OCI-LY3 (cell line): ENCODE measurements at regions not wholly inside any gene's neighbourhood (a gene's known extent, or its start where the extent isn't known, plus 50 kb on each side); places are given as distances from the start of the nearest gene placed in this dataset.

Source experiments
- H2AFZ ChIP-seq: fragments of 200-600, 300-600 bp; shearing (Covaris generic); 2 replicates; pipeline ENCODE4 v1.6.0; 2014; ENCODE audit warnings: antibody characterized with exemption, low read depth, low read length
- H3K27ac ChIP-seq: fragments of 200-600, 300-600 bp; sonication (generic); 2 replicates; pipeline ENCODE4 v1.5.1; 2014; ENCODE audit warnings: mild to moderate bottlenecking, low read length, moderate library complexity, mixed read lengths
- H3K27me3 ChIP-seq: fragments of 200-600, 300-600 bp; sonication (generic); 2 replicates; pipeline ENCODE4 v1.6.1; 2014; ENCODE audit warnings: low read depth, low read length, mixed read lengths
- H3K36me3 ChIP-seq: fragments of 200-600, 300-600 bp; sonication (generic); replicated peaks from 2 replicates; pipeline ENCODE3; 2014; ENCODE audit warnings: low read depth, low read length, mixed read lengths
- H3K4me1 ChIP-seq: fragments of 300-600, 200-600 bp; sonication (generic); 2 replicates; pipeline ENCODE4 v1.6.1; 2014; ENCODE audit warnings: low read length, mixed read lengths
- H3K4me2 ChIP-seq: fragments of 200-600, 300-600 bp; sonication (generic); 2 replicates; pipeline ENCODE4 v1.6.1; 2014; ENCODE audit warnings: low read length, mixed read lengths
- H3K4me3 ChIP-seq: fragments of 300-600, 200-600 bp; sonication (generic); 2 replicates; pipeline ENCODE4 v1.5.1; 2014; ENCODE audit warnings: antibody characterized with exemption, mild to moderate bottlenecking, low read length, moderate library complexity
- H3K79me2 ChIP-seq: fragments of 300-600, 200-600 bp; shearing (Covaris generic); 2 replicates; pipeline ENCODE4 v1.6.1; 2014; ENCODE audit warnings: mild to moderate bottlenecking, low read length, mixed read lengths
- H3K9ac ChIP-seq: fragments of 300-600, 200-600 bp; shearing (Covaris generic); 2 replicates; pipeline ENCODE4 v1.6.0; 2014; ENCODE audit warnings: mild to moderate bottlenecking, low read length, moderate library complexity
- H3K9me3 ChIP-seq: fragments of 200-600, 300-600 bp; shearing (Covaris generic); 2 replicates; pipeline ENCODE4 v1.6.1; 2014; ENCODE audit warnings: low read length, mixed read lengths; ENCODE audit not compliant: insufficient read depth
- H4K20me1 ChIP-seq: fragments of 200-600, 300-600 bp; sonication (generic); 2 replicates; pipeline ENCODE4 v1.6.1; 2016; ENCODE audit warnings: low read length, mixed read lengths; ENCODE audit not compliant: insufficient read depth
- CTCF ChIP-seq: fragments of 200-600, 300-600 bp; sonication (generic); IDR thresholded peaks from 2 replicates; pipeline ENCODE4 v1.5.1; 2014; ENCODE audit warnings: antibody characterized with exemption, low read length, low read depth
- EZH2phosphoT487 ChIP-seq: fragments of 200-600 bp; shearing (Covaris generic); IDR thresholded peaks from 2 replicates; pipeline ENCODE4 v1.6.1; 2018; ENCODE audit warnings: antibody characterized with exemption, mixed run types, low read depth

- no peak overlapping the region for H3K27ac ChIP-seq
- TF ChIP-seq EZH2phosphoT487 (no peak), CTCF (no peak)
- no peak overlapping the region for H3K4me3 ChIP-seq
- no peaks in the 10 kb centered on the region for H4K20me1 ChIP-seq
- no peak overlapping the region for H3K4me2 ChIP-seq
- H3K9me3 ChIP-seq = no peaks in the 10 kb centered on the region
- no peaks in the 10 kb centered on the region for H3K79me2 ChIP-seq
- H2AFZ ChIP-seq = no peak overlapping the region
- no peaks in the 10 kb centered on the region for H3K27me3 ChIP-seq
- H3K9ac ChIP-seq = no peak overlapping the region
- no peaks in the 10 kb centered on the region for H3K4me1 ChIP-seq
- H3K36me3 ChIP-seq = no peaks in the 10 kb centered on the region
Measured at GRCh38 chr14:83196236-83196635, 1662.6 kb upstream of the SEL1L start.

- Histone ChIP-seq H3K27ac (no peak overlapping the region), H3K4me1 (no peaks in the 10 kb centered on the region), H3K36me3 (no peaks in the 10 kb centered on the region), H3K27me3 (no peaks in the 10 kb centered on the region), H3K9ac (no peak overlapping the region), H3K9me3 (no peaks in the 10 kb centered on the region), H3K79me2 (no peaks in the 10 kb centered on the region), H3K4me2 (no peak overlapping the region), H3K4me3 (no peak overlapping the region), H2AFZ (no peak overlapping the region), H4K20me1 (no peaks in the 10 kb centered on the region)
- TF ChIP-seq EZH2phosphoT487 (no peak), CTCF (no peak)
Measured at GRCh38 chr14:83197271-83197670, 1663.6 kb upstream of the SEL1L start.

GRCh38 chr14:83207550-83207949 is 1673.9 kb upstream of the SEL1L start:
- H3K9ac ChIP-seq = no peak overlapping the region
- no peaks in the 10 kb centered on the region for H3K79me2 ChIP-seq
- no peaks in the 10 kb centered on the region for H3K9me3 ChIP-seq
- no peaks in the 10 kb centered on the region for H3K4me1 ChIP-seq
- no peak overlapping the region for H3K4me3 ChIP-seq
- no peak overlapping the region for H3K27ac ChIP-seq
- no peaks in the 10 kb centered on the region for H3K27me3 ChIP-seq
- no peaks in the 10 kb centered on the region for H4K20me1 ChIP-seq
- no peak overlapping the region for H3K4me2 ChIP-seq
- TF ChIP-seq EZH2phosphoT487 = no peak
- H3K36me3 ChIP-seq = no peaks in the 10 kb centered on the region
- no peak overlapping the region for H2AFZ ChIP-seq

GRCh38 chr14:83208341-83208740 is 1674.7 kb upstream of the SEL1L start:
- H3K27ac ChIP-seq = no peak overlapping the region

More at GRCh38 chr14:83208341-83208740, 1674.7 kb upstream of the SEL1L start:
- no peaks in the 10 kb centered on the region for H3K27me3 ChIP-seq
- H3K9me3 ChIP-seq = no peaks in the 10 kb centered on the region
- no peaks in the 10 kb centered on the region for H3K4me1 ChIP-seq
- no peak overlapping the region for H2AFZ ChIP-seq
- H3K36me3 ChIP-seq = no peaks in the 10 kb centered on the region
- no peak overlapping the region for H3K4me3 ChIP-seq
- TF ChIP-seq EZH2phosphoT487 (no peak), CTCF (no peak)
- H3K4me2 ChIP-seq = no peak overlapping the region
- no peaks in the 10 kb centered on the region for H4K20me1 ChIP-seq
- H3K9ac ChIP-seq = no peak overlapping the region
- H3K79me2 ChIP-seq = no peaks in the 10 kb centered on the region
